Loucy (cell line): ENCODE measurements at regions not wholly inside any gene's neighbourhood (a gene's known extent, or its start where the extent isn't known, plus 50 kb on each side); places are given as distances from the start of the nearest gene placed in this dataset.

Experiments used
- H2AFZ ChIP-seq: fragments of 200-600 bp; sonication (generic); 2 replicates; pipeline ENCODE4 v1.6.0; 2016; ENCODE audit warnings: antibody characterized with exemption, mild to moderate bottlenecking, low read length, moderate library complexity
- H3F3A ChIP-seq: fragments of 200-600 bp; 2 replicates; pipeline ENCODE4 v1.6.0; 2016; ENCODE audit warnings: antibody characterized with exemption, low read depth, mild to moderate bottlenecking
- H3K27me3 ChIP-seq: fragments of 200-600 bp; sonication (generic); 2 replicates; pipeline ENCODE4 v1.6.1; 2014; ENCODE audit warnings: low read length, mild to moderate bottlenecking; ENCODE audit not compliant: insufficient read depth, poor library complexity, severe bottlenecking
- H3K36me3 ChIP-seq: fragments of 200-600 bp; sonication (generic); 2 replicates; pipeline ENCODE4 v1.6.1; 2016; ENCODE audit warnings: low read length; ENCODE audit not compliant: insufficient read depth
- H3K4me1 ChIP-seq: fragments of 200-600 bp; sonication (generic); 2 replicates; pipeline ENCODE4 v1.5.1; 2014; ENCODE audit warnings: low read length, mild to moderate bottlenecking; ENCODE audit not compliant: insufficient read depth, poor library complexity, severe bottlenecking
- H3K4me2 ChIP-seq: fragments of 200-600 bp; sonication (generic); 2 replicates; pipeline ENCODE4 v1.6.0; 2014; ENCODE audit warnings: antibody characterized with exemption, low read length, low read depth, mild to moderate bottlenecking; ENCODE audit not compliant: poor library complexity, severe bottlenecking
- H3K4me3 ChIP-seq: fragments of 200-600 bp; sonication (generic); 2 replicates; pipeline ENCODE4 v1.5.1; 2014; ENCODE audit warnings: low read length, mild to moderate bottlenecking, mixed read lengths; ENCODE audit not compliant: poor library complexity, severe bottlenecking
- H3K79me2 ChIP-seq: fragments of 200-600 bp; sonication (generic); 2 replicates; pipeline ENCODE4 v1.6.1; 2014; ENCODE audit warnings: low read length; ENCODE audit not compliant: insufficient read depth
- H3K9ac ChIP-seq: fragments of 200-600 bp; sonication (generic); 2 replicates; pipeline ENCODE4 v1.6.0; 2014; ENCODE audit warnings: mild to moderate bottlenecking, low read depth, low read length, moderate library complexity; ENCODE audit not compliant: poor library complexity, severe bottlenecking
- H3K9me2 ChIP-seq: fragments of 200-600 bp; sonication (generic); replicated peaks from 2 replicates; pipeline ENCODE4 v1.6.1; 2016; ENCODE audit warnings: low read depth, low read length, mixed read lengths
- H3K9me3 ChIP-seq: fragments of 200-600 bp; sonication (generic); 2 replicates; pipeline ENCODE4 v1.6.1; 2014; ENCODE audit warnings: mild to moderate bottlenecking, antibody characterized with exemption, low read length, low read depth; ENCODE audit not compliant: insufficient read depth
- H4K20me1 ChIP-seq: fragments of 200-600 bp; sonication (generic); 2 replicates; pipeline ENCODE4 v1.6.0; 2014; ENCODE audit warnings: antibody characterized with exemption, low read length, mild to moderate bottlenecking; ENCODE audit not compliant: insufficient read depth, poor library complexity, severe bottlenecking
- EZH2phosphoT487 ChIP-seq: fragments of 200-600 bp; IDR thresholded peaks from 2 replicates; pipeline ENCODE4 v1.6.1; 2018; ENCODE audit warnings: antibody characterized with exemption, mild to moderate bottlenecking, moderate library complexity, borderline replicate concordance
- TF ChIP-seq, protein P1 (sequence below): fragments of 200-600 bp; sonication (generic); conservative IDR thresholded peaks from 2 replicates; pipeline ENCODE4 v1.5.1; 2014; ENCODE audit warnings: mild to moderate bottlenecking, antibody characterized with exemption, low read length

DNA sequence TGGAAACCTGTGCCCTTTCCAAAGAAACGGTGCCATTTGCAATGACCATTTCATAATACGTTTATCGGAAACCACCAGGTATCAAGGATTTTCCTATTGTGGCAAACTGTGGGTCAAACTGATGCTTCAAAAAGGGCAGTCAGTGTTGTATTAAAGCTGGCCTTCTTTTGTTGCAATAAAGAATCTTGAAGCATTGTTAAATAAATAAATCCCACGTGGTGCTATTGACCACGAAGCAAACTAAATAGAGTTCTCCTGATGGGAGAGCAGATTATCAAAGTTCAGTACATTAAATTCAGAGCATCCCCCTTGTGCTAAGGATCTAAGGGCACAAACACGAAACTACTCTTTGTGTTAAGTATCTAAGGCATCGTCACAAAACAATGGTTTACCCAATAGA, 545.9 kb upstream of the MIR17HG start:
- Histone ChIP-seq H3K36me3 (no peaks in the 10 kb centered on the region), H3K4me1 (no peaks in the 10 kb centered on the region), H3K27me3 (no peaks in the 10 kb centered on the region), H3K4me2 (no peak overlapping the region), H3F3A (no peaks in the 10 kb centered on the region), H2AFZ (no peak overlapping the region), H3K9me2 (no peaks in the 10 kb centered on the region), H3K9me3 (no peaks in the 10 kb centered on the region), H3K79me2 (no peaks in the 10 kb centered on the region), H4K20me1 (no peaks in the 10 kb centered on the region), H3K4me3 (no peak overlapping the region), H3K9ac (no peak overlapping the region)
- no peak for TF ChIP-seq EZH2phosphoT487
- TF ChIP-seq, protein P1, sequence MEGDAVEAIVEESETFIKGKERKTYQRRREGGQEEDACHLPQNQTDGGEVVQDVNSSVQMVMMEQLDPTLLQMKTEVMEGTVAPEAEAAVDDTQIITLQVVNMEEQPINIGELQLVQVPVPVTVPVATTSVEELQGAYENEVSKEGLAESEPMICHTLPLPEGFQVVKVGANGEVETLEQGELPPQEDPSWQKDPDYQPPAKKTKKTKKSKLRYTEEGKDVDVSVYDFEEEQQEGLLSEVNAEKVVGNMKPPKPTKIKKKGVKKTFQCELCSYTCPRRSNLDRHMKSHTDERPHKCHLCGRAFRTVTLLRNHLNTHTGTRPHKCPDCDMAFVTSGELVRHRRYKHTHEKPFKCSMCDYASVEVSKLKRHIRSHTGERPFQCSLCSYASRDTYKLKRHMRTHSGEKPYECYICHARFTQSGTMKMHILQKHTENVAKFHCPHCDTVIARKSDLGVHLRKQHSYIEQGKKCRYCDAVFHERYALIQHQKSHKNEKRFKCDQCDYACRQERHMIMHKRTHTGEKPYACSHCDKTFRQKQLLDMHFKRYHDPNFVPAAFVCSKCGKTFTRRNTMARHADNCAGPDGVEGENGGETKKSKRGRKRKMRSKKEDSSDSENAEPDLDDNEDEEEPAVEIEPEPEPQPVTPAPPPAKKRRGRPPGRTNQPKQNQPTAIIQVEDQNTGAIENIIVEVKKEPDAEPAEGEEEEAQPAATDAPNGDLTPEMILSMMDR = no peak

DNA sequence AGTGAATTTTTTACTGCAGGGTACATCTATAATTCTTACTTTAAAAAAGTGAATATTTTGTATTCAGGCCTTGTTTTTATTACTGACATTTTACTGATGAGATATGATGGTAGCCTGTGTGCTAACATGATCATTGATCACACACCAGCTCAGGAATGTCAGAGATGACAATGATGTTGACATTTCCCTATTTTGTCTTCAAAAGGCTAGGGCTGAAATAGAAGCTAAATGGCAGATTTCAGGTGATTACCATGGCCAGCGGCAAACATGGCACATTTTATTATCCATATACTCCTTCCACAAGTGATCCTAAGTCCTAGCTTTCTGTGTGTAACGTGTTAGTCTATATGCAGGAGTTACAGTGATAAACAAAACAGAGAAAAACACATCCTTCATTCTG, 544.3 kb upstream of the MIR17HG start:
- H3K9ac ChIP-seq = no peak overlapping the region
- no peak overlapping the region for H3K4me2 ChIP-seq
- H3F3A ChIP-seq = no peaks in the 10 kb centered on the region
- no peaks in the 10 kb centered on the region for H3K4me1 ChIP-seq
- no peaks in the 10 kb centered on the region for H4K20me1 ChIP-seq
- no peak overlapping the region for H3K4me3 ChIP-seq
- no peaks in the 10 kb centered on the region for H3K79me2 ChIP-seq
- H3K9me3 ChIP-seq = no peaks in the 10 kb centered on the region
- no peak overlapping the region for H2AFZ ChIP-seq
- no peaks in the 10 kb centered on the region for H3K27me3 ChIP-seq
- H3K9me2 ChIP-seq = no peaks in the 10 kb centered on the region
- TF ChIP-seq, protein P1 = no peak
- TF ChIP-seq EZH2phosphoT487 = no peak
- no peaks in the 10 kb centered on the region for H3K36me3 ChIP-seq

DNA sequence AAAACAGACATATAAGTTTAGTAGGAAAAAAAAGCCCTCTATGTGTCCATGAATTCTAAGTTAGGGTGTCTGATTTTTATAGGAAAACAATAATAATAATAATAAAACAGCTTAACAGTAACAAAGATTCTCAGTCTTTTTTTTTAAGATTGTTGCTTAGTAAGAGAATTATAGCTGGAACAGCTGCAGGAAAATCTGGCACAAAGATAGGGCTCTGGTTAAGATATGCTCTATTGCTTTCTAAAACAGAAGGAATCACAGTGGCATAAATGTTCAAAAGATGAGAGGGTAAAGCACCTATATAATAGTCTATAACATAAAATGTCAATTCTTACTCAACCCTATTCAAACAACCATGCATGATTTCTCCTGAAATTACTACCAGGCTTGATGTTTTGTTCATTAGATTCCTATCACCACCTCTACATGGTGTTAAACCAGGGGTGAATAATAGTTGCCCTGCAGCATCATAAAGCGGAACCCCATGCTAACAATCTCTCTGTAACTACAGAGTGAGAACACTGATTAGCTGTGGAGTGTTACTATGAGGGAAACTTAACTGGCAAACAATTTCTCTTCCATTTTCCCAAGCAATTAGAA, 541.4 kb upstream of the MIR17HG start:
- Histone ChIP-seq H3K36me3 (no peaks in the 10 kb centered on the region), H3K4me2 (no peak overlapping the region), H3K4me3 (no peak overlapping the region), H3K27me3 (no peaks in the 10 kb centered on the region), H4K20me1 (no peaks in the 10 kb centered on the region), H3K9me2 (no peaks in the 10 kb centered on the region), H3K9me3 (no peaks in the 10 kb centered on the region), H3F3A (no peaks in the 10 kb centered on the region), H3K9ac (no peak overlapping the region), H2AFZ (no peak overlapping the region), H3K79me2 (no peaks in the 10 kb centered on the region), H3K4me1 (no peaks in the 10 kb centered on the region)
- TF ChIP-seq, protein P1 = no peak
